ENCODE measurements at regions not wholly inside any gene's neighbourhood (a gene's known extent, or its start where the extent isn't known, plus 50 kb on each side); places are given as distances from the start of the nearest gene placed in this dataset.

DNA sequence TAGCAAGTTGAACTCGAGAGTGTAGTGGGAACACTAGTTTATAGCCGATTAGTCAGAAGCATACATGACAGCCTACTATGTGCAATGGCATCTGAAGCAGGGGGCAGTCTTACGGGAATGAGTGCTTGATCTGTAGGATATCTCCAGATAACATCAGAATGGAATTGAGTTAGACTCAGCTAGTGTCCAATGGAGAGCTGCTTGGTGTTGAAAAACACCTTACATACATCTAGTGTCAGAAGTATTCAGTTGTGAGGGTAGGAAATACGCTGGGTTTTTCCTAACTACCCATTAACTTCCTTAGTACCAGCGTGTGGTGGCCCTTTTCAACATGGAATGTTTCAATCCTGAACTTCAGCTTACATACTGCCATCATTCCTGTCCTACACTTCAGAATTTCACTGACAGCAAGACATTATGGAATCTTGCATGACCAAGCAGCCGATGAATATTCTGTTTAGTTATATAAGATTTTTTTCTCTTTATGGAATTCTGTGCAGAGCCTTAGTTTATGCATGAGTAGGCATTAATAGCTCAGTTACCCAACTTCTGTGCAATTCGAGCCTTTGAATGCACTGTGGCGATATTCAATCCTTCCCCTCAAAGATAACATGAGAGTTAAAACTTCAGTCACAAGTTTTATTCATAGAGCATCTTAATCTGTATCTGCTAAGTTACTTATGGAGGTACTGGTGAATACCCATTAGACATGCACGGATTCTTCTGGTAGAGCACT lies 218.6 kb upstream of the MOCS1 start:
- TF ChIP-seq POLR2AphosphoS5 (IDR thresholded peaks at IDR 0.05), result no peak
- TF ChIP-seq, protein P1, sequence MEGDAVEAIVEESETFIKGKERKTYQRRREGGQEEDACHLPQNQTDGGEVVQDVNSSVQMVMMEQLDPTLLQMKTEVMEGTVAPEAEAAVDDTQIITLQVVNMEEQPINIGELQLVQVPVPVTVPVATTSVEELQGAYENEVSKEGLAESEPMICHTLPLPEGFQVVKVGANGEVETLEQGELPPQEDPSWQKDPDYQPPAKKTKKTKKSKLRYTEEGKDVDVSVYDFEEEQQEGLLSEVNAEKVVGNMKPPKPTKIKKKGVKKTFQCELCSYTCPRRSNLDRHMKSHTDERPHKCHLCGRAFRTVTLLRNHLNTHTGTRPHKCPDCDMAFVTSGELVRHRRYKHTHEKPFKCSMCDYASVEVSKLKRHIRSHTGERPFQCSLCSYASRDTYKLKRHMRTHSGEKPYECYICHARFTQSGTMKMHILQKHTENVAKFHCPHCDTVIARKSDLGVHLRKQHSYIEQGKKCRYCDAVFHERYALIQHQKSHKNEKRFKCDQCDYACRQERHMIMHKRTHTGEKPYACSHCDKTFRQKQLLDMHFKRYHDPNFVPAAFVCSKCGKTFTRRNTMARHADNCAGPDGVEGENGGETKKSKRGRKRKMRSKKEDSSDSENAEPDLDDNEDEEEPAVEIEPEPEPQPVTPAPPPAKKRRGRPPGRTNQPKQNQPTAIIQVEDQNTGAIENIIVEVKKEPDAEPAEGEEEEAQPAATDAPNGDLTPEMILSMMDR (IDR thresholded peaks at IDR 0.05), result no peak
- no peak for TF ChIP-seq POLR2A (IDR thresholded peaks at IDR 0.05)
- TF ChIP-seq EP300 (IDR thresholded peaks at IDR 0.05), result no peak

Data from gastroesophageal sphincter (tissue), 3 donors.